ENCODE measurements at regions not wholly inside any gene's neighbourhood (a gene's known extent, or its start where the extent isn't known, plus 50 kb on each side); places are given as distances from the start of the nearest gene placed in this dataset.

- Histone ChIP-seq H2AFZ (ENCODE audit: low read depth, low read length) (no peak overlapping the region), H3K27me3 (ENCODE audit: control insufficient read depth in 2 of 2, insufficient read depth in 2 of 2, low read length in 2 of 2) (no peaks in the 10 kb centered on the region), H3K4me2 (ENCODE audit: insufficient read depth, low read length) (no peak overlapping the region), H3K27ac (ENCODE audit: extremely low read depth, low read depth, low read length) (no peak overlapping the region), H3K9ac (ENCODE audit: insufficient read depth in 1 of 2, low read depth in 2 of 2, low read length in 2 of 2) (no peak overlapping the region), H3K36me3 (ENCODE audit: control insufficient read depth, insufficient read depth, low read length) (no peaks in the 10 kb centered on the region), H3K4me3 (no peak overlapping the region), H3K4me1 (replicated peaks in 1 of 2; ENCODE audit: control insufficient read depth in 2 of 2, insufficient read depth in 2 of 2, low read length in 2 of 2) (no peaks in the 10 kb centered on the region), H4K20me1 (replicated peaks; ENCODE audit: control insufficient read depth, insufficient read depth, low read length) (no peaks in the 10 kb centered on the region), H3K9me3 (replicated peaks; ENCODE audit: control insufficient read depth, insufficient read depth, low read depth, low read length) (peaks cover 3% of the 10 kb centered on the region; the same call in 1 of the 2 replicates), H3K9me1 (ENCODE audit: control insufficient read depth, insufficient read depth, low read length) (no peaks in the 10 kb centered on the region), H3K79me2 (ENCODE audit: control insufficient read depth, insufficient read depth, low read length) (no peaks in the 10 kb centered on the region)
- ATAC-seq (no peak), FAIRE-seq (no peak), DNase-seq (ENCODE audit: extremely low read depth in 1 of 4, low spot score in 3 of 4) (no peak)
- POLR2A ChIA-PET = no interaction called here
- intact Hi-C loops (cut with micrococcal nuclease) (no loop called here), in situ Hi-C loops (cut with MboI) (no loop called here)
- TF ChIP-seq MAFK (IDR thresholded peaks at IDR 0.05; ENCODE audit: low read length) (peak; percentile 65; the same call in 1 of the 2 replicates), CBFB (CRISPR knock-in tag; IDR thresholded peaks at IDR 0.05) (no peak), MAFG (tag; conservative IDR thresholded peaks at IDR 0.05) (peak; percentile 53; the same call in 1 of the 2 replicates), BCL6 (CRISPR knock-in tag; IDR thresholded peaks at IDR 0.05) (no peak), ZNF316 (IDR thresholded peaks at IDR 0.05) (peak; percentile 67), ARID3B (CRISPR knock-in tag; IDR thresholded peaks at IDR 0.05; ENCODE audit: borderline replicate concordance) (no peak), MAFF (IDR thresholded peaks at IDR 0.05; ENCODE audit: low read length) (peak; percentile 57), NUFIP1 (IDR thresholded peaks at IDR 0.05; ENCODE audit: partially characterized antibody) (no peak), SIX5 (IDR thresholded peaks at IDR 0.05; ENCODE audit: borderline replicate concordance in 1 of 2, insufficient read depth in 1 of 2, low read depth in 1 of 2, low read length in 2 of 2) (no peak), ZSCAN32 (CRISPR knock-in tag; IDR thresholded peaks at IDR 0.05) (no peak)
- TF ChIP-seq, protein P1, sequence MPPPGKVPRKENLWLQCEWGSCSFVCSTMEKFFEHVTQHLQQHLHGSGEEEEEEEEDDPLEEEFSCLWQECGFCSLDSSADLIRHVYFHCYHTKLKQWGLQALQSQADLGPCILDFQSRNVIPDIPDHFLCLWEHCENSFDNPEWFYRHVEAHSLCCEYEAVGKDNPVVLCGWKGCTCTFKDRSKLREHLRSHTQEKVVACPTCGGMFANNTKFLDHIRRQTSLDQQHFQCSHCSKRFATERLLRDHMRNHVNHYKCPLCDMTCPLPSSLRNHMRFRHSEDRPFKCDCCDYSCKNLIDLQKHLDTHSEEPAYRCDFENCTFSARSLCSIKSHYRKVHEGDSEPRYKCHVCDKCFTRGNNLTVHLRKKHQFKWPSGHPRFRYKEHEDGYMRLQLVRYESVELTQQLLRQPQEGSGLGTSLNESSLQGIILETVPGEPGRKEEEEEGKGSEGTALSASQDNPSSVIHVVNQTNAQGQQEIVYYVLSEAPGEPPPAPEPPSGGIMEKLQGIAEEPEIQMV (tag; conservative IDR thresholded peaks at IDR 0.05; ENCODE audit: low read depth) = no peak
- TF ChIP-seq, protein P2, sequence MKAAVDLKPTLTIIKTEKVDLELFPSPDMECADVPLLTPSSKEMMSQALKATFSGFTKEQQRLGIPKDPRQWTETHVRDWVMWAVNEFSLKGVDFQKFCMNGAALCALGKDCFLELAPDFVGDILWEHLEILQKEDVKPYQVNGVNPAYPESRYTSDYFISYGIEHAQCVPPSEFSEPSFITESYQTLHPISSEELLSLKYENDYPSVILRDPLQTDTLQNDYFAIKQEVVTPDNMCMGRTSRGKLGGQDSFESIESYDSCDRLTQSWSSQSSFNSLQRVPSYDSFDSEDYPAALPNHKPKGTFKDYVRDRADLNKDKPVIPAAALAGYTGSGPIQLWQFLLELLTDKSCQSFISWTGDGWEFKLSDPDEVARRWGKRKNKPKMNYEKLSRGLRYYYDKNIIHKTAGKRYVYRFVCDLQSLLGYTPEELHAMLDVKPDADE (conservative IDR thresholded peaks at IDR 0.05; ENCODE audit: control insufficient read depth, low read depth, low read length) = no peak
- TF ChIP-seq, protein P3, sequence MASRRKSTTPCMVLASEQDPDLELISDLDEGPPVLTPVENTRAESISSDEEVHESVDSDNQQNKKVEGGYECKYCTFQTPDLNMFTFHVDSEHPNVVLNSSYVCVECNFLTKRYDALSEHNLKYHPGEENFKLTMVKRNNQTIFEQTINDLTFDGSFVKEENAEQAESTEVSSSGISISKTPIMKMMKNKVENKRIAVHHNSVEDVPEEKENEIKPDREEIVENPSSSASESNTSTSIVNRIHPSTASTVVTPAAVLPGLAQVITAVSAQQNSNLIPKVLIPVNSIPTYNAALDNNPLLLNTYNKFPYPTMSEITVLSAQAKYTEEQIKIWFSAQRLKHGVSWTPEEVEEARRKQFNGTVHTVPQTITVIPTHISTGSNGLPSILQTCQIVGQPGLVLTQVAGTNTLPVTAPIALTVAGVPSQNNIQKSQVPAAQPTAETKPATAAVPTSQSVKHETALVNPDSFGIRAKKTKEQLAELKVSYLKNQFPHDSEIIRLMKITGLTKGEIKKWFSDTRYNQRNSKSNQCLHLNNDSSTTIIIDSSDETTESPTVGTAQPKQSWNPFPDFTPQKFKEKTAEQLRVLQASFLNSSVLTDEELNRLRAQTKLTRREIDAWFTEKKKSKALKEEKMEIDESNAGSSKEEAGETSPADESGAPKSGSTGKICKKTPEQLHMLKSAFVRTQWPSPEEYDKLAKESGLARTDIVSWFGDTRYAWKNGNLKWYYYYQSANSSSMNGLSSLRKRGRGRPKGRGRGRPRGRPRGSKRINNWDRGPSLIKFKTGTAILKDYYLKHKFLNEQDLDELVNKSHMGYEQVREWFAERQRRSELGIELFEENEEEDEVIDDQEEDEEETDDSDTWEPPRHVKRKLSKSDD (conservative IDR thresholded peaks at IDR 0.05; ENCODE audit: low read length) = no peak
- CTCF ChIA-PET (ENCODE audit: low intra/inter-chr PET ratio) = no interaction called here
- no TSS peak for BruUV-seq (replicated peaks)
- WGBS (ENCODE audit: insufficient coverage, low coverage, missing lambda C conversion rate) = 1% methylated on average over 5 of the region's 5 CpGs
Measured at GRCh38 chr2:139968588-139968987, 1188.4 kb upstream of the NXPH2 start.
